Natural killer cell treated with Interleukin-12 subunit alpha and Interleukin-12 subunit beta and Interleukin-15 and Interleukin-18, amount 100 ng/mL, for 72 hours (primary cell): ENCODE measurements at regions not wholly inside any gene's neighbourhood (a gene's known extent, or its start where the extent isn't known, plus 50 kb on each side); places are given as distances from the start of the nearest gene placed in this dataset.

Source experiments
- ATAC-seq, 2 donors: fragments of 150-1000 bp; cut with Tn5 transposase in 1 of 2; sonication (Bioruptor Pico), chemical (Tn5 transposase) in 1 of 2; 2 replicates each; pipeline ENCODE4 v1.10.0; 2021
- DNase-seq: peaks from one replicate; pipeline ENCODE4 v3.0.0; 2022; ENCODE audit warnings: low spot score
- H3K27ac Mint-ChIP-seq, 2 donors: 1 replicate in 1 of 2; 2 replicates in 1 of 2; pipeline ENCODE4 v1.8.0; 2022; ENCODE audit warnings: mixed read lengths in 2 of 2, mild to moderate bottlenecking in 1 of 2, moderate library complexity in 1 of 2
- H3K27me3 Mint-ChIP-seq, 2 donors: 1 replicate in 1 of 2; 2 replicates in 1 of 2; pipeline ENCODE4 v1.8.0; 2022; ENCODE audit warnings: mixed read lengths in 2 of 2
- H3K36me3 Mint-ChIP-seq: one replicate; pipeline ENCODE4 v1.8.0; 2022; ENCODE audit warnings: mixed read lengths
- H3K4me1 Mint-ChIP-seq, 2 donors: 1 replicate in 1 of 2; 2 replicates in 1 of 2; pipeline ENCODE4 v1.8.0; 2022; ENCODE audit warnings: low read depth in 2 of 2, mixed read lengths in 2 of 2, mild to moderate bottlenecking in 1 of 2
- H3K4me3 Mint-ChIP-seq: one replicate; pipeline ENCODE4 v1.8.0; 2022; ENCODE audit warnings: mixed read lengths
- H3K9me3 Mint-ChIP-seq: 2 replicates; pipeline ENCODE4 v1.8.0; 2022; ENCODE audit warnings: mixed read lengths

- ATAC-seq: no peak
Observed at GRCh38 chr2:129061769-129062121, 743.1 kb upstream of the HS6ST1 start.

GRCh38 chr2:129062146-129062912, 743.7 kb upstream of the HS6ST1 start:
- Mint-ChIP-seq H3K27me3 (no peaks in the 10 kb centered on the region), H3K4me1 (no peaks in the 10 kb centered on the region), H3K9me3 (no peaks in the 10 kb centered on the region), H3K36me3 (no peaks in the 10 kb centered on the region), H3K4me3 (no peak overlapping the region), H3K27ac (no peak overlapping the region)
- ATAC-seq (no peak), DNase-seq (no peak)

More at GRCh38 chr2:129061769-129062121, 743.1 kb upstream of the HS6ST1 start:
- no peaks in the 10 kb centered on the region for H3K27me3 Mint-ChIP-seq
- no peaks in the 10 kb centered on the region for H3K36me3 Mint-ChIP-seq
- H3K4me3 Mint-ChIP-seq: no peak overlapping the region
- no peaks in the 10 kb centered on the region for H3K9me3 Mint-ChIP-seq
- no peak overlapping the region for H3K27ac Mint-ChIP-seq
- H3K4me1 Mint-ChIP-seq: no peaks in the 10 kb centered on the region
- DNase-seq: no peak

- Mint-ChIP-seq H3K27ac (no peak overlapping the region), H3K4me1 (no peaks in the 10 kb centered on the region), H3K4me3 (no peak overlapping the region), H3K27me3 (no peaks in the 10 kb centered on the region), H3K36me3 (no peaks in the 10 kb centered on the region), H3K9me3 (no peaks in the 10 kb centered on the region)
- DNase-seq (no peak), ATAC-seq (peak in 1 of 2 donors; percentile 34)
Observed at GRCh38 chr2:129067070-129067469, 748.4 kb upstream of the HS6ST1 start.

GRCh38 chr2:129067953-129068352, 749.3 kb upstream of the HS6ST1 start:
- Mint-ChIP-seq H3K27me3 (no peaks in the 10 kb centered on the region), H3K4me1 (no peaks in the 10 kb centered on the region), H3K27ac (no peak overlapping the region), H3K36me3 (no peaks in the 10 kb centered on the region), H3K4me3 (no peak overlapping the region), H3K9me3 (no peaks in the 10 kb centered on the region)
- DNase-seq: no peak
- no peak for ATAC-seq

GRCh38 chr2:129068543-129068942, 749.9 kb upstream of the HS6ST1 start:
- no peak for DNase-seq
- Mint-ChIP-seq H3K27ac (no peak overlapping the region), H3K4me1 (no peaks in the 10 kb centered on the region), H3K9me3 (no peaks in the 10 kb centered on the region), H3K27me3 (no peaks in the 10 kb centered on the region), H3K36me3 (no peaks in the 10 kb centered on the region), H3K4me3 (no peak overlapping the region)
- no peak for ATAC-seq

- Mint-ChIP-seq H3K36me3 (no peaks in the 10 kb centered on the region), H3K4me1 (no peaks in the 10 kb centered on the region), H3K9me3 (no peaks in the 10 kb centered on the region), H3K4me3 (no peak overlapping the region), H3K27me3 (no peaks in the 10 kb centered on the region), H3K27ac (no peak overlapping the region)
- no peak for DNase-seq
- no peak for ATAC-seq
Observed at GRCh38 chr2:129069875-129070594, 751.4 kb upstream of the HS6ST1 start.

GRCh38 chr2:129070663-129071062, 752.0 kb upstream of the HS6ST1 start:
- Mint-ChIP-seq H3K27me3 (no peaks in the 10 kb centered on the region), H3K27ac (no peak overlapping the region), H3K9me3 (no peaks in the 10 kb centered on the region), H3K4me1 (no peaks in the 10 kb centered on the region), H3K4me3 (no peak overlapping the region), H3K36me3 (no peaks in the 10 kb centered on the region)
- DNase-seq: no peak
- peak in 1 of 2 donors; percentile 18 for ATAC-seq

- no peak overlapping the region for H3K4me3 Mint-ChIP-seq
- H3K27me3 Mint-ChIP-seq: no peaks in the 10 kb centered on the region
- no peaks in the 10 kb centered on the region for H3K4me1 Mint-ChIP-seq
- DNase-seq: no peak
- no peak for ATAC-seq
- no peaks in the 10 kb centered on the region for H3K9me3 Mint-ChIP-seq
- no peak overlapping the region for H3K27ac Mint-ChIP-seq
- H3K36me3 Mint-ChIP-seq: no peaks in the 10 kb centered on the region
Observed at GRCh38 chr2:129071531-129071930, 752.9 kb upstream of the HS6ST1 start.

- H3K4me1 Mint-ChIP-seq: no peaks in the 10 kb centered on the region
- H3K27ac Mint-ChIP-seq: no peak overlapping the region
- no peaks in the 10 kb centered on the region for H3K9me3 Mint-ChIP-seq
- no peaks in the 10 kb centered on the region for H3K27me3 Mint-ChIP-seq
- H3K4me3 Mint-ChIP-seq: no peak overlapping the region
- DNase-seq: no peak
- no peak for ATAC-seq
- H3K36me3 Mint-ChIP-seq: no peaks in the 10 kb centered on the region
Observed at GRCh38 chr2:129074298-129074920, 755.7 kb upstream of the HS6ST1 start.

GRCh38 chr2:129078548-129078947, 759.9 kb upstream of the HS6ST1 start:
- no peak for ATAC-seq
- no peak for DNase-seq
- no peak overlapping the region for H3K27ac Mint-ChIP-seq
- no peaks in the 10 kb centered on the region for H3K9me3 Mint-ChIP-seq
- peaks cover 0 to 7% of the 10 kb centered on the region in 2 donors for H3K27me3 Mint-ChIP-seq
- H3K4me1 Mint-ChIP-seq: no peaks in the 10 kb centered on the region
- H3K36me3 Mint-ChIP-seq: no peaks in the 10 kb centered on the region
- no peak overlapping the region for H3K4me3 Mint-ChIP-seq

- Mint-ChIP-seq H3K4me1 (no peaks in the 10 kb centered on the region), H3K27ac (no peak overlapping the region), H3K36me3 (no peaks in the 10 kb centered on the region), H3K9me3 (no peaks in the 10 kb centered on the region), H3K4me3 (no peak overlapping the region), H3K27me3 (peaks cover 0 to 7% of the 10 kb centered on the region in 2 donors)
- no peak for ATAC-seq
- no peak for DNase-seq
Observed at GRCh38 chr2:129080715-129081476, 762.2 kb upstream of the HS6ST1 start.

- DNase-seq: no peak
- Mint-ChIP-seq H3K27ac (no peak overlapping the region), H3K27me3 (peaks cover 0 to 7% of the 10 kb centered on the region in 2 donors), H3K9me3 (no peaks in the 10 kb centered on the region), H3K4me3 (no peak overlapping the region), H3K36me3 (no peaks in the 10 kb centered on the region), H3K4me1 (no peaks in the 10 kb centered on the region)
- no peak for ATAC-seq
Observed at GRCh38 chr2:129085386-129085785, 766.7 kb upstream of the HS6ST1 start.

GRCh38 chr2:129087133-129087813, 768.6 kb upstream of the HS6ST1 start:
- Mint-ChIP-seq H3K36me3 (no peaks in the 10 kb centered on the region), H3K27ac (no peak overlapping the region)

More at GRCh38 chr2:129087133-129087813, 768.6 kb upstream of the HS6ST1 start:
- peaks cover 0 to 3% of the 10 kb centered on the region in 2 donors for H3K27me3 Mint-ChIP-seq
- no peaks in the 10 kb centered on the region for H3K9me3 Mint-ChIP-seq
- DNase-seq: no peak
- H3K4me3 Mint-ChIP-seq: no peak overlapping the region
- ATAC-seq: no peak
- no peaks in the 10 kb centered on the region for H3K4me1 Mint-ChIP-seq
